AG10803 (cell line): ENCODE measurements at regions not wholly inside any gene's neighbourhood (a gene's known extent, or its start where the extent isn't known, plus 50 kb on each side); places are given as distances from the start of the nearest gene placed in this dataset.

ENCODE experiments used
- DNase-seq: peaks from one replicate; pipeline ENCODE4 v3.0.0; 2010; ENCODE audit warnings: low read depth
- H3K4me3 ChIP-seq: 2 replicates; pipeline ENCODE4 v1.5.1; 2011; ENCODE audit warnings: mild to moderate bottlenecking, low read length, control low read depth
- TF ChIP-seq, protein P1 (sequence below): conservative IDR thresholded peaks from 2 replicates; pipeline ENCODE4 v1.5.1; 2011; ENCODE audit warnings: mild to moderate bottlenecking, low read length, control low read depth, inconsistent platforms

DNA sequence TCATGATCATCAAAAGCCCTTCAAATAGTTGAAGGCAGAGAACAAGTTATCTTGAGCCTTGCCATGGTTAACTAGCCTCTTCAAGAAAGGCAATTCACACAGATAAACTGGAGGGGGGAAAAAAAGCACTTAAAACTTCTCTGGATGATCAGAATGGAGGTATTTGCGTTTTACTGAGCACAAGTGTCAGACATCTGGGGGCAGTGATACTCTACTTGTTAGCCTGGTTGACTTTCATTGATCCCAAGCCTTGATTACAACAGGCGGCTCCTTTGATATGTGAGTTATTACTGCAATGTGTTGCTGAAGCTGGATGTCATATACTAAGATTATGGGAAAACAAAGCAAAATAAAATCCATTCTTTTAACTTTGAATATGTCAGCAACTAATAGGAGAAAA, 155.0 kb upstream of the HS3ST3A1 start:
- H3K4me3 ChIP-seq = no peak overlapping the region
- DNase-seq = no peak
- TF ChIP-seq, protein P1, sequence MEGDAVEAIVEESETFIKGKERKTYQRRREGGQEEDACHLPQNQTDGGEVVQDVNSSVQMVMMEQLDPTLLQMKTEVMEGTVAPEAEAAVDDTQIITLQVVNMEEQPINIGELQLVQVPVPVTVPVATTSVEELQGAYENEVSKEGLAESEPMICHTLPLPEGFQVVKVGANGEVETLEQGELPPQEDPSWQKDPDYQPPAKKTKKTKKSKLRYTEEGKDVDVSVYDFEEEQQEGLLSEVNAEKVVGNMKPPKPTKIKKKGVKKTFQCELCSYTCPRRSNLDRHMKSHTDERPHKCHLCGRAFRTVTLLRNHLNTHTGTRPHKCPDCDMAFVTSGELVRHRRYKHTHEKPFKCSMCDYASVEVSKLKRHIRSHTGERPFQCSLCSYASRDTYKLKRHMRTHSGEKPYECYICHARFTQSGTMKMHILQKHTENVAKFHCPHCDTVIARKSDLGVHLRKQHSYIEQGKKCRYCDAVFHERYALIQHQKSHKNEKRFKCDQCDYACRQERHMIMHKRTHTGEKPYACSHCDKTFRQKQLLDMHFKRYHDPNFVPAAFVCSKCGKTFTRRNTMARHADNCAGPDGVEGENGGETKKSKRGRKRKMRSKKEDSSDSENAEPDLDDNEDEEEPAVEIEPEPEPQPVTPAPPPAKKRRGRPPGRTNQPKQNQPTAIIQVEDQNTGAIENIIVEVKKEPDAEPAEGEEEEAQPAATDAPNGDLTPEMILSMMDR = no peak

DNA sequence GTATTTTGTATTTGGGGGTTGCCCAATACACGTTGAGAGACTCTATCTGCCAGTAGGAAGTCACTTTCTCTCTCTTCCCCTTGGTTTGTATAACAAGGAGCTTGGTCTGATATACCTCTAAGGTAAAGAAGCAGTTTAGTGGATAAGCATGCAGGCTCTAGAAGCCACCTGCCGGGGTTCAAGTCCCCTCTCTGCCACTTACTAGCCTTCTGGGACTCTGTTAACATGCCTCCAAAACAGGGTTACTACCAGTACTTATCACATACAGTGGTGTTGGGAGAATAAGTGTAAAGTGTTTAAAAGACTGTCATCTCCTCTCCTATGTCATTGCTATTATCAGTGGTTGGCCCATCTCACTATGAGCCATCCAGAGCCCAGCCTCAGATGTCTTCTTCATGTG, 156.1 kb upstream of the HS3ST3A1 start:
- H3K4me3 ChIP-seq = no peak overlapping the region
- DNase-seq = no peak
- TF ChIP-seq, protein P1 = no peak

DNA sequence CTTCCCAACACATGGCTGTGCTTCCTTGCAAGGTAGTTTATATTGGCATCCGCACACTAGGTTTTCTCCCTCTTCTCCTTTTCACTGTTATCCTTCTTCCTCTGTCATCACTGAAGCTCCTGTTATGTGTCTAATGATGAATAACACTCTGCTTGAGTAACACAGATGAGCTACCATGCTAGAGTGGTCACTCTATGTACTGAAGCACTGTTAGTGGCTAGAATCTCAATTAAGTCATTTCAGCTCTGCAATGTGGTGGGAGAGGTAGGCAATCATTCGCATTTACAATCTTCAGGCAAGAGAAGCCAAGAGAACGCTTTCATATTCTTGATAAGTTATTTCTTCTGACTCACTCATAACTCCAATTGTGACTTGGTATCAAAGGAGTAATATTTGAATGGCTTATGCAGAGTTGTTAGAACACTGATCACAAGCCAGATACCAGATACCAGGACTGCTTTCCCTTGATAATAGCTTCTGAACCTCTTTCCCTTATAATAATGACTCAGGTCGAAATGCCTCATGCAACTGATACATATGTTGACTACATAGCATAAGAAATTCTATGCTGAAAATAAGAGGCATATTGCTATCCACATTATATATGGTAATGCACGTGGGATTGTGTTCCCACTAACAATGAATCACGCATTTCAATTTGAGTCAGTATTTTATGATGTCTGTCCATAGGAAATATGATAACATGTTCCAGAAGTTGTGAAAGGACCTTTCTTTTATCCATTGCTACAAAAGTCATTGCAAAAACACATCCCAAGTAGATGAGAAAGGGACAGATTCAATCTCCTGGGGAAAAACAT, 158.0 kb upstream of the HS3ST3A1 start:
- no peak for DNase-seq
- TF ChIP-seq, protein P1 = no peak
- H3K4me3 ChIP-seq = no peak overlapping the region

DNA sequence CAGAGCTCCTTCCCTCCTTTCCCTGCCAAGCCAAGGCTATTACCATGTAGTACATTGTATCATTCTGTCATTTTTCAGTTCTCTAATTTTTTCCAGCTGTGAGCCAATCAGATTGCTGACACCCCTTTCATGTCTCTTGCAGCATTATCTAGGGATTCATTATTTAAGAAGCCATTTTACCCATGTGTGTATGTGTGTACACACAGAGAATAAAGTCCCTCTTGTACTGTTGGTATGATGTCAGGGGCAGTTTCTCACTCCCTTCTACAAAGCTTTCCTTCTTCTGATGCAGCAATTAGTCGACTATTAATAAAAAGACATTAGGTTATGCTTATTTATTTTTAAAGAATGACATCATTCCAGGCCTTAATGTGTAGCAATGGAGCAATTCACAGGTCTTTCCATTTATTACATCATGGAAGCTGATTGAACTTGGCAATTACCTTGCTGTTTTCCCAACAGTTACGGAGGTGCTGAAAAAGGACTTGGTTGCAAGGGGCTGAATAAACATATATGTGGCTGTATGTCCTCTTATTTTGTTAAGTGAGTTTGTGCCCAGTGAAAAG, 159.4 kb upstream of the HS3ST3A1 start:
- no peak for DNase-seq
- no peak overlapping the region for H3K4me3 ChIP-seq
- TF ChIP-seq, protein P1 = no peak

DNA sequence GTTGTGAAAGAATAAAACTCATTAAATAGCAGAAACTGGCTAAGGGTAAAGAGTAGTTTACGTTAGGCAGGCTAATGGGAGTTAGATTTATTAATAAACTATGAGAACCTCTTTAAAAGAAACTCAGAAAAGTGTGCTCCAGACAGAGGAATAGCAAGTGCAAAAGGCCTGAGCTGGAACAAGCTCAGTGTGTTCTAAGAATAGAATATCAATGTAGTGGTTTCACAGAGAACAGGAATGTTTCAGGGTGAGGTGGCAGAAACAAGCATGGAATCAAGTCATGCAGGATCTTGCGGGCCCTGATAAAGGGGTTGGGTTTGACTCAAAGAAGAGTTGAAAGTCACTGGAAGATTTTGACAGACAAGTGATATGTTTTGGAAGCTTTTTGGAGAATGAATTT, 164.0 kb upstream of the HS3ST3A1 start:
- DNase-seq = peak; percentile 24
- TF ChIP-seq, protein P1 = no peak
- H3K4me3 ChIP-seq = no peak overlapping the region

DNA sequence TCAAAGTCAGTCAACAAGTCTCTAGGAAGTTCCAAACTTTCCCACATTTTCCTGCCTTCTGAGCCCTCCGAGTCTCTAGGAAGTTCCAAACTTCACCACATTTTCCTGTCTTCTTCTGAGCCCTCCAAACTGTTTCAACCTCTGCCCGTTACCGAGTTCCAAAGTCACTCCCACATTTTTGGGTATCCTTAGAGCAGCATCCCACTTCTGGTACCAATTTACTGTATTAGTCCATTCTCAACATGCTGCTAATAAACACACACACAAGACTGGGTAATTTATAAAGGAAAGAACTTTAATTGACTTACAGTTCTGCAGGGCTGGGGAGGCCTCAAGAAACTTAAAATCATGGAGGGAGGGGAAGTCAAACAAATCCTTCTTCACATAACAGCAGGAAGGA, 169.0 kb upstream of the HS3ST3A1 start:
- DNase-seq = no peak
- TF ChIP-seq, protein P1 = no peak

DNA sequence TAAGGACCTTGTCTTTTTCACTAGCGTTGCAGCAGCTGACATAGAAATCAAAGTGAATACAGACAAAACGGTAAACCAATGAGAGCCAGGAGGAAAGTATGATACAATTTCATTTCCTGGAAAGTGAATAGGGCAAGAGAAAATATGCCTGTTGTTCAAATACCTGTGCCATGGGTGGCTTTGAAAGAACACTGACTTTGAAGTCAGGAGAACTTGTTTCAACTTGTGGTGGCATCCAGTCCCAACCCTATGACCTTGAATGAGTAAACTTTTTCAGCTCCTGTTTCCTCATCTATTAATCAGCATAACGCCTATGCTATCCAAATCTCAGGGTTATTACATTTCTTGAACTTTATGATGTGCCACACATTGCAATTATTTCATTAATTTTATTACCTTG, 173.7 kb upstream of the HS3ST3A1 start:
- TF ChIP-seq, protein P1 = no peak
- H3K4me3 ChIP-seq = no peak overlapping the region

More for the DNA sequence above, 169.0 kb upstream of the HS3ST3A1 start:
- H3K4me3 ChIP-seq = no peak overlapping the region

More for the DNA sequence above, 173.7 kb upstream of the HS3ST3A1 start:
- no peak for DNase-seq
